ENCODE measurements at regions not wholly inside any gene's neighbourhood (a gene's known extent, or its start where the extent isn't known, plus 50 kb on each side); places are given as distances from the start of the nearest gene placed in this dataset.
A peak's percentile ranks its signal among the peaks of the same experiment; 100 is the strongest.
"Not testable (repeated sequence)": the region's sequence is repeated elsewhere in the genome, so short reads cannot be mapped to it uniquely, and the experiment has no call there.

DNA sequence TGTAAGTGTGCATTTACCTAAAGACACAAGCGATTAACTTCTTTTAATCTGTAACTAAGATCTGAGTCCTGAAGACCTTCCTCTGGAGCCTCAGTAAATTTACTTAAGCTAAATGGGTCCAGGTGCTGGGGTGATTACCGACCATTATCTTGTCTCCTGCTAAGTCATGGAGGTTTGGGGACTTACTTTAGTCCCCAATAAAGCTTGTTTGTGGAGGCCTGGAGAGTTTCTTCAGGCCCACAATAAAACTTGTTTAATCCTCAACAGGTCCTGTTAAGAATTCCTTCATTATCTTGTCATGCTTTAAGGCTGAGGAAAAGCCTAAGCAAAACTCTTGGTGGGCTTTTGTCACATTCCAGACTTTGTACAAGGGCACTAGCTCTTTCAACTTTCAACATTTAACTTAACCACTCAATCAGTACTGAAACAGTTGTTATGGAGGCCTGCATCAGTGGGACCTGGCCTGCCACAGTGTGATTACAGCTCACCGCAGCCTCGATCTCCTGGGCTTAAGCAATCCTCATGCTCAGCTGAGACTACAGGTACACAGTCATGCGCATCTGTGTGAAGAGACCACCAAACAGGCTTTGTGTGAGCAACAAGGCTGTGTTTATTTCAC is 84.0 kb downstream of the FMO4 start:
- H3K4me1 Mint-ChIP-seq (ENCODE audit: low read depth) = no peaks in the 10 kb centered on the region
- H3K27ac Mint-ChIP-seq = no peak overlapping the region
- H3K9me3 Mint-ChIP-seq = no peaks in the 10 kb centered on the region
- H3K27me3 Mint-ChIP-seq (ENCODE audit: insufficient read depth) = peaks cover 5% of the 10 kb centered on the region
- no peak overlapping the region for H3K4me3 Mint-ChIP-seq
- no peaks in the 10 kb centered on the region for H3K36me3 Mint-ChIP-seq (ENCODE audit: low read depth)
- intact Hi-C loops (cut with micrococcal nuclease) = no loop called here
- DNase-seq (ENCODE audit: low spot score) = no peak

DNA sequence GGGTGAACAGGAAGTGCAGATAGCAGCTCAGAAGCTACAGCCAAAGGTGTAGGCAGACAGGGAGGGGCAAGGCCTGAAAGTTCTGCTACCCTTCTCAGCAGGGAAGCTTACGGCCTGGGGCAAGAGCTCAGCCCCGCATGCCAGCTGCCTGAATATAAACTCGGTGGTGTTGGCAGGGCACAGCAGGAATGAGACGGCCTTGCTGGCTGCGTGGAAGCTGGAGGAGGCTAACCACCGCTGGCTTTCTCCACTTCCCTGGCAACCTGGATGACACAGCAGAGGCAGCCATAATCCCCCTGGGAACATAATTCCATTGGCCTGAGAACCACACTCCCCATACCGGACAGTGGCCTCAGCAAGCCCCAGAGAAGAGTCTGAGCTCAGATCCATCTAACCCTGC is 81.9 kb upstream of the PRRC2C start:
- peaks cover 6% of the 10 kb centered on the region for H3K9me3 Mint-ChIP-seq
- no peak overlapping the region for H3K4me3 Mint-ChIP-seq
- H3K4me1 Mint-ChIP-seq (ENCODE audit: low read depth) = no peaks in the 10 kb centered on the region
- no peaks in the 10 kb centered on the region for H3K36me3 Mint-ChIP-seq (ENCODE audit: low read depth)
- peaks cover 7% of the 10 kb centered on the region for H3K27me3 Mint-ChIP-seq (ENCODE audit: insufficient read depth)
- intact Hi-C loops (cut with micrococcal nuclease) = no loop called here
- no peak for DNase-seq (ENCODE audit: low spot score)
- H3K27ac Mint-ChIP-seq = no peak overlapping the region

DNA sequence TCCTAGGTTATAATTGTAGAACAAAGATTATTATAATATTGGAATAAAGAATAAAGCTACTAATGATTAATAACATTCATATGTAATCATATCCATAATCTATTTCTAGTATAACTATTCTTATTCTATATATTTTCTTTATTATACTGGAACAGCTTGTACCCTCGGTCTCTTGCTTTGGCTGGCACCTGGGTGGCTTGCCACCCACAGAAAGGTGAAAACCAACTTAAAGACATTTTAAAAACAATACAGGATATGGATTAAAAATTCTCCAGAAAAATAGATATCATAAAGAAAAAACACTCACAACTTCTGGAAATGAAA is 80.0 kb upstream of the PRRC2C start:
- intact Hi-C loops (cut with micrococcal nuclease) = no loop called here
- peaks cover 6% of the 10 kb centered on the region for H3K9me3 Mint-ChIP-seq
- no peaks in the 10 kb centered on the region for H3K4me1 Mint-ChIP-seq (ENCODE audit: low read depth)
- H3K27ac Mint-ChIP-seq = no peak overlapping the region
- DNase-seq (ENCODE audit: low spot score) = no peak
- H3K4me3 Mint-ChIP-seq = no peak overlapping the region
- H3K36me3 Mint-ChIP-seq (ENCODE audit: low read depth) = no peaks in the 10 kb centered on the region
- peaks cover 3% of the 10 kb centered on the region for H3K27me3 Mint-ChIP-seq (ENCODE audit: insufficient read depth)

DNA sequence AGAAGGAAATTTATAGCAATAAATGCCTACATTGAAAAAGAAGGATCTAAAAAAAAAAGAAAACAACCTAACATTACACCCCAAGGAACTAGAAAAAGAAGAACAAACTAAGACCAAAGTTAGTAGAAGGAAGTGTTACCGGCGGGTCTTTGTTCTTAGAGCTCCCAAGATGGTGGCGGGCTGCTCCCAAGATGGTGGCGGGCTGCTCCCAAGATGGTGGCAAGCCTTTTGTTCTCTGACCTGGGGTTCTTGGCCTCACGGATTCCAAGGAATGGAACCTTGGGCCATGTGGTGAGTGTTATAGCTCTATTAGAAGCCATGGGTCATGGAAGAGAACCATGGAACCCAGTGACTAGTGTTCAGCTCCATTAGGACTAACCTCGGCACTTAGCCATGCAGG is 71.8 kb upstream of the PRRC2C start:
- H3K27me3 Mint-ChIP-seq (ENCODE audit: insufficient read depth); H3K9me3 Mint-ChIP-seq; H3K27ac Mint-ChIP-seq; H3K4me3 Mint-ChIP-seq; H3K36me3 Mint-ChIP-seq (ENCODE audit: low read depth); intact Hi-C loops (cut with micrococcal nuclease); DNase-seq (ENCODE audit: low spot score); H3K4me1 Mint-ChIP-seq (ENCODE audit: low read depth): not testable (repeated sequence)

DNA sequence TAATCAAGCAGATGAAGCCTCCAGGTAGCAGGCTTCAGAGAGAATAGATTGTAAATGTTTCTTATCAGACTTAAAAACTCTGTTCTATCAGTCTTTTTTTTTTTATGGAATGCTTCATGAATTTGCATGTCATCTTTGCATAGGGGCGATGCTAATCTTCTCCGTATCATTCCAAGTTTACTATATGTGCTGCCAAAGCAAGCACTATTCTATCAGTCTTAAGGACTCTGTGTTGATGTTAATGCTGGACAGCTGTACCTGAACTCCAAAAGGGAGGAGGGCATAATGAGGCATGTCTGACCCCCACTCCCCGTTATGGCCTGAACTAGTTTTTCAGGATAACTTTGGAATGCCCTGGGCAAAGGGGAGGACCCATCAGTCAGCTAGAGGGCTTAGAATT is 66.8 kb upstream of the PRRC2C start:
- Mint-ChIP-seq H3K27ac (no peak overlapping the region), H3K36me3 (ENCODE audit: low read depth) (no peaks in the 10 kb centered on the region), H3K4me3 (no peak overlapping the region), H3K4me1 (ENCODE audit: low read depth) (peaks cover 15% of the 10 kb centered on the region), H3K9me3 (no peaks in the 10 kb centered on the region), H3K27me3 (ENCODE audit: insufficient read depth) (no peaks in the 10 kb centered on the region)
- DNase-seq (ENCODE audit: low spot score) = no peak
- intact Hi-C loops (cut with micrococcal nuclease) = no loop called here

DNA sequence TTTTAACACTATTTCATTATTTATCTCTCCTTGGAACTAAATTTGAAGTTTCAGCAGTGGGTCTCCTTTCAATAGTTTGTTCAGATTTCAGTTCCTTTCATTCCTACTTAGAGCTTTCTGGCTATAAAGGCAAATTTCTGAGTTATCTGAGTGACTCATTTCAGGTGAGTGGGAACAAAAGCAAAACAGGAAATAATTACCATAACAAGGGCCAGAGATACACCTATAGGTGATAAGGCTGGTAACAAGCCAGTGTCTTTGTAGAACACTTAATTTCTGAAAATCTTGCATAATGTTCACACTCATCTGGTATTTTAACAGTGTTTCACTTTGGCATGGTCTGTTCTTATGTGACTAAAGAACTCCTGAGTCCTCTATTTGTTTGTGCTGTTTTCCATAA is 64.5 kb upstream of the PRRC2C start:
- Mint-ChIP-seq H3K4me1 (ENCODE audit: low read depth) (peaks cover 15% of the 10 kb centered on the region), H3K4me3 (no peak overlapping the region), H3K36me3 (ENCODE audit: low read depth) (no peaks in the 10 kb centered on the region), H3K27ac (peak overlapping the region; percentile 22), H3K27me3 (ENCODE audit: insufficient read depth) (no peaks in the 10 kb centered on the region), H3K9me3 (no peaks in the 10 kb centered on the region)
- DNase-seq (ENCODE audit: low spot score) = no peak
- intact Hi-C loops (cut with micrococcal nuclease) = no loop called here

DNA sequence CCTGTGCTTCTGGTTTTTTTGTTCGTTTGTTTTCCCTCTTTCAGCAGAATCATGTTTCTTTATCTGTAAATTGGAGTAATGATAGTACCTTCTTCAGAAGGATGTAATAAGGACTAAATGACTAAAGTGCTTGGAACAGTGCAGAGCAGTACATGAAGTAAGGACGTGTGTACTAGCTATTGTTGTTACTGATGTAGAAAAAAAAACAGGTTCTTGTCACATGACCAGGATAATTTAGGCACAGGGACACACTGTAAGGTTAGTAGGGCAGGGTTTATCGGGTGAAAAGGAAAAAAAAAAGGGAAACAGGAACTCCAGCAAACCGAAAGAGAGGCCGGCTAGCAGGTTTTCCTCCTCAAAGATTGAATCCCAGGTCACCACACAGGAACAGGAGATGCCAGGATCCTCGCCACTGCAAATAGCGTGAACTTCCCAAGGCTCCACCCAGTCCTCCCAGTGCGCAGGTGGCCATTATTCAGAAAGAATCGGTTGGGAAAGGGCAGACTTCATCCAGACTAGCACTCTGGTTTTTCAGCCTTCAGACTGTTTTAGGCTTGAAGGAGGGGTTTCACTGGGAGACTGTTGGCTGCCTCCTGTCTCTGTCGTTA is 63.8 kb upstream of the PRRC2C start:
- no peaks in the 10 kb centered on the region for H3K9me3 Mint-ChIP-seq
- H3K27me3 Mint-ChIP-seq (ENCODE audit: insufficient read depth) = no peaks in the 10 kb centered on the region
- intact Hi-C loops (cut with micrococcal nuclease) = no loop called here
- peaks cover 15% of the 10 kb centered on the region for H3K4me1 Mint-ChIP-seq (ENCODE audit: low read depth)
- no peak overlapping the region for H3K27ac Mint-ChIP-seq
- no peak for DNase-seq (ENCODE audit: low spot score)
- no peaks in the 10 kb centered on the region for H3K36me3 Mint-ChIP-seq (ENCODE audit: low read depth)
- H3K4me3 Mint-ChIP-seq = no peak overlapping the region

DNA sequence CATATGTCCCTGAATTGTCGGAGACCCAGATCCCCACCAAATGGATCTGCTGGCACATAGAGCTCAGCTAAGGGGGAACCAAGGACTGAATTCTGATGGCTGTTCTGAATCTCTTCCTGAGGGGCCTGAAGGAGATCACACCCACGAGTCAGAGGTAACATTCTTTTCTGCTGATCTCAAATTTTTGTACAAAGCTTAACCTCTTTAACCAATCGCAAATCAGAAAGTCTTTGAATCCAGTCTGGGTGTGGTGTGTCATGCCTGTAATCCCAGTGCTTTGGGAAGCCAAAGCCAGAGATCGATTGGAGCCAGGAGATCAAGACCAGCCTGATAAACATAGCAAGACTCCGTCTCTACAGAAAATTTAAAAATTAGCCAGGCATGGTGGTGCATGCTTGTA is 62.8 kb upstream of the PRRC2C start:
- peaks cover 15% of the 10 kb centered on the region for H3K4me1 Mint-ChIP-seq (ENCODE audit: low read depth)
- no peaks in the 10 kb centered on the region for H3K36me3 Mint-ChIP-seq (ENCODE audit: low read depth)
- no peaks in the 10 kb centered on the region for H3K9me3 Mint-ChIP-seq
- no peak for DNase-seq (ENCODE audit: low spot score)
- H3K4me3 Mint-ChIP-seq = no peak overlapping the region
- intact Hi-C loops (cut with micrococcal nuclease) = no loop called here
- H3K27ac Mint-ChIP-seq = no peak overlapping the region
- H3K27me3 Mint-ChIP-seq (ENCODE audit: insufficient read depth) = no peaks in the 10 kb centered on the region

DNA sequence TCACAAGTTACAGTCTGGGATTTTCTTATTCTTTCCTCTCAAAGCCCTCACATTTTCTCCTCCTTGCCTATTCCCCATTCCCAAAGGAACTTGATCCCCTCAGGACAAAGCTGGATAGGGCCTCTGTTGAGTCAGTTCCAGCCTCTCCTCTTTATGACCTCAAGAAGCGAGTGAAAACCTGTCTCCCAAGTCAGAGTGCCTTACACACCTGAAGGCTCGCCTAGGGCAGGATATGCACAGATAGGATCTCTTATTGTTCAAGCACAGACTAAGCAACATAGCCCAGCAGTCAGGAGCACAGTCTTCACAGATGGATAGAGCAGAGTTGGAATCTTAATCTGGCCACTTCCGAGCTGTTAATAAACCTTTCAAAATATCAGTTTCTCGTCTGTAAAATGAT is 60.8 kb upstream of the PRRC2C start:
- DNase-seq (ENCODE audit: low spot score) = no peak
- Mint-ChIP-seq H3K27me3 (ENCODE audit: insufficient read depth) (peaks cover 1% of the 10 kb centered on the region), H3K4me3 (no peak overlapping the region), H3K9me3 (no peaks in the 10 kb centered on the region), H3K36me3 (ENCODE audit: low read depth) (no peaks in the 10 kb centered on the region), H3K4me1 (ENCODE audit: low read depth) (peaks cover 15% of the 10 kb centered on the region), H3K27ac (no peak overlapping the region)
- intact Hi-C loops (cut with micrococcal nuclease) = no loop called here

DNA sequence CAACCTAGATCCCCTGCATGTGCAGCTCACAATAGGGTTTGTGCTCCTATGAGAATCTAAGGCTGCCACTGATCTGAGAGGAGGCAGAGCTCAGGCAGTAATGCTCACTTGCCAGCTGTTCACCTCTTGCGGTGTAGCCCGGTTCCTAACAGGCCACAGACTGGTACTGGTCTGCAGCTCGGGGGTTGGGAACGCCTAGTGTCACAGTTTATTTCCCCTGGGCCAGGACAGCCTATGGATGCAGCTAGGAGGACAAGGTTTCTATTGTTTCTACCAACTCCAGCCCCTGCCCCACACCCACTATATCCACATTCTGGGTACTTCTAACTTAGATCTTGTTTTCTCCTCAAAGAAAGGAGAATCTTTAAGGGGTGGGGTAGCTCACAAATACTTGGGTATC is 58.7 kb upstream of the PRRC2C start:
- H3K36me3 Mint-ChIP-seq (ENCODE audit: low read depth) = no peaks in the 10 kb centered on the region
- H3K9me3 Mint-ChIP-seq = no peaks in the 10 kb centered on the region
- H3K27ac Mint-ChIP-seq = no peak overlapping the region
- intact Hi-C loops (cut with micrococcal nuclease) = no loop called here
- peaks cover 1% of the 10 kb centered on the region for H3K4me1 Mint-ChIP-seq (ENCODE audit: low read depth)
- no peak for DNase-seq (ENCODE audit: low spot score)
- H3K4me3 Mint-ChIP-seq = no peak overlapping the region
- H3K27me3 Mint-ChIP-seq (ENCODE audit: insufficient read depth) = peaks cover 6% of the 10 kb centered on the region

DNA sequence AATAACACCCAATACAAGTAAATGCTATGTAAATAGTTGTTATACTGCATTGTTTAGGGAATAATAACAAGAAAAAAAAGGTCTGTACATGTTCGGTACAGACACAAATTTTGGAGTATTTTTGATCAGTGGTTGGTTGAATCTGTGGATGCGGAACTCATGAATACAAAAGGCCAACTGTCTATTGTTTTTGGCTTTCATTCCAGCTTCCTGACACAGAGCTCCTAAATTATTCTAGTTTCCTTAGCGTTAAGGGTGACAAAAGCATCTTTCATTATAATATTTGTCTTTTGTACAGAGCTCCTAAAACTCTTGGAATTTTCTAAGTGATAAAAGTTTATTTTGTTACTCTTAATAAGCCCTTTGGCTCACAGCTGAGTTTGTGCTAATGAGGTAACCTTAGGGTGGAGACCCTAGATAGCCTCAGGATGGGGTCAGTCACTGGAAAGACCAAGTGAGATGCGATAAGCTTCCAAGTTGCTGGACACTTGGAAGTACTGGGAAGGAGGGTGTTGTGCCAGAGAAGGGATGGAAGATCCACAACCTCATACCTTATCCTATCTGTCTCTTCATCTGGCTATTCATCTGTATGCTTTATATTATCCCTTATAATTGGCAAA is 57.4 kb upstream of the PRRC2C start:
- H3K4me3 Mint-ChIP-seq = no peak overlapping the region
- H3K4me1 Mint-ChIP-seq (ENCODE audit: low read depth) = no peaks in the 10 kb centered on the region
- H3K27ac Mint-ChIP-seq = no peak overlapping the region
- no peak for DNase-seq (ENCODE audit: low spot score)
- H3K27me3 Mint-ChIP-seq (ENCODE audit: insufficient read depth) = peaks cover 6% of the 10 kb centered on the region
- no peaks in the 10 kb centered on the region for H3K36me3 Mint-ChIP-seq (ENCODE audit: low read depth)
- intact Hi-C loops (cut with micrococcal nuclease) = no loop called here
- no peaks in the 10 kb centered on the region for H3K9me3 Mint-ChIP-seq

DNA sequence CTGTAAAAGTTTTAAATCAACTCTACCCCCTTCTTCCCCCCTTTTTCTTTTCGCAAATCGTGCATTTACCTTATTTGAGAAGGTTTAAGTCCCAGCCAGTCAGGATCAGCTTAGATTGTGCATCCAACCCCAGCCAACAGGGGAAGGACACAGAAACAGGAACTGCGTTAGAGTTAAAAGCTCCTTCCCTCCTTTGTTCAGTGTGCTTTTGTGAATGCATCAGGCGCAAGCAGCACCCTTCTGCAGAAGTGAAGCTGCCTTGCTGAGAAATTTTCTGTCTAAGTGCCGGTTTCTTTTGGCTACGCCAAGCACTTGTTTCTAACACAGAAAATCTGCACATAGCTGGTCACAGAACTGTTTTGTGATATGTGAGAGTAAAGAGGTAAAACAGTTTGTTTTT is 56.2 kb upstream of the PRRC2C start:
- Mint-ChIP-seq H3K27ac (no peak overlapping the region), H3K27me3 (ENCODE audit: insufficient read depth) (peaks cover 6% of the 10 kb centered on the region), H3K36me3 (ENCODE audit: low read depth) (no peaks in the 10 kb centered on the region), H3K4me1 (ENCODE audit: low read depth) (peaks cover 4% of the 10 kb centered on the region), H3K9me3 (no peaks in the 10 kb centered on the region), H3K4me3 (no peak overlapping the region)
- intact Hi-C loops (cut with micrococcal nuclease) = no loop called here
- no peak for DNase-seq (ENCODE audit: low spot score)

DNA sequence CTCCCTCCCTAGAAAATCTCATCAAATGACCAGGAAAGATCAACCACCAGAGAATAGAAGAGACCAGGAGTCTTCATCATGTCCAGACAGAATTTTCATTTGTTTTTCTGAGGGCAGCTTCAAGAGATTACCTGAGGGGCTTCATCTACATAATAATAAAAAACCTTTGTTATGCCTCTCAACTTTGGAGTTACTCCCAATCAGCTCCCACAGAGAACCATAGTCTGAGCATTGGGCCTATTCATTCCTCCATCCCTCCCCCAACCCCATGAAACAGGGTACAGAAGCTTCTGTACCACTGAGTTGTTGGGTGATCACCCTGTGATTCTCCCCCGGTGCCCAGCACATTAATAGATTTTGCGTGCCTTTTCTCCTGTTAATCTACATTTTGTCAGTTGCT is 53.3 kb upstream of the PRRC2C start:
- no peaks in the 10 kb centered on the region for H3K36me3 Mint-ChIP-seq (ENCODE audit: low read depth)
- no peak overlapping the region for H3K27ac Mint-ChIP-seq
- peaks cover 16% of the 10 kb centered on the region for H3K4me1 Mint-ChIP-seq (ENCODE audit: low read depth)
- no peak for DNase-seq (ENCODE audit: low spot score)
- intact Hi-C loops (cut with micrococcal nuclease) = no loop called here
- no peaks in the 10 kb centered on the region for H3K9me3 Mint-ChIP-seq
- H3K4me3 Mint-ChIP-seq = no peak overlapping the region
- peaks cover 8% of the 10 kb centered on the region for H3K27me3 Mint-ChIP-seq (ENCODE audit: insufficient read depth)

DNA sequence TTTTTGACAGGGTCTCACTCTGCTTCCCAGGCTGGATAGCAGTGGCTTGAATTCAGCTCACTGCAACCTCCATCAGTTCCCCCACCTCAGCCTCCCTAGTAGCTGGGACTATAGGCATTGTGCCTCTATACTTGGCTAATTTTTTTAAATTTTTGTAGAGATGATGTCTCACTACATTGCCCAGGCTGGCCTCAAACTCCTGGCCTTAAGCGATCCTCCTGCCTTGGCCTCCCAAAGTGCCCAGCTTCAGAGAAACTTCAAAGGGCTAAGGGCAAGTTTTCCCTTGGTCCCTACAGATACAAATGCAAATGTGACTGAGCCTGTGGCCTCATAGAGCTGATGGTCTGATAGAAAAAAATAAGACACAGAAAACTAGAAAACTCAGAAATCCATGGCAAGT is 52.9 kb upstream of the PRRC2C start:
- DNase-seq (ENCODE audit: low spot score) = no peak
- H3K9me3 Mint-ChIP-seq = no peaks in the 10 kb centered on the region
- H3K4me1 Mint-ChIP-seq (ENCODE audit: low read depth) = peaks cover 16% of the 10 kb centered on the region
- H3K36me3 Mint-ChIP-seq (ENCODE audit: low read depth) = no peaks in the 10 kb centered on the region
- no peak overlapping the region for H3K27ac Mint-ChIP-seq
- intact Hi-C loops (cut with micrococcal nuclease) = no loop called here
- peaks cover 8% of the 10 kb centered on the region for H3K27me3 Mint-ChIP-seq (ENCODE audit: insufficient read depth)
- H3K4me3 Mint-ChIP-seq = no peak overlapping the region

Data from activated T-helper 1 cell treated with anti-CD3 and anti-CD28 coated beads, Interleukin-12 subunit alpha, Interleukin-12 subunit beta, Interleukin-2, Interleukin-4 antibody, amounts not matched to agents 30 ng/mL and 10 ng/mL and 1 ng/mL, durations not matched to agents 14 hours and 24 hours and 36 hours (primary cell).